ENCODE measurements at regions not wholly inside any gene's neighbourhood (a gene's known extent, or its start where the extent isn't known, plus 50 kb on each side); places are given as distances from the start of the nearest gene placed in this dataset.

DNA sequence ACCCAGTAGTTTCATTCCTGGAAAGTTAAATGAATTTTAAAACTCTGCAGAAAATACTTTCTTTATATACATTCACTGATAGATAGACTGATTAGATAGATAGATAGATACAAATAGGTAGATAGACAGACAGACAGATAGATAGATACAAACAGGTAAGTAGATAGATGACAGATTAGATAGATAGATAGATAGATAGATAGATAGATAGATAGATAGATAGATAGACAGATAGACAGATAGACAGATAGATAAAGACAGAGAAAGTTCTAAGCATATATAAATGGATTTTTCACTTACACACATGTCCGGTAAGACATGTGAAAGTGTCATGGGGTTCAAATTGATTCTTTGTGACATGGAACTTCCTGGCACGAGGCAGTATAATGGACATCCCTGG is 349.7 kb downstream of the CDK5RAP2 start:
- H3K27me3 ChIP-seq (replicated peaks in 1 of 7) = no peaks in the 10 kb centered on the region
- WGBS, 5 donors = 72 to 84% (median 75%) methylated on average over 2 of the region's 2 CpGs
- H3K4me1 ChIP-seq = no peaks in the 10 kb centered on the region
- no peak overlapping the region for H3K4me3 ChIP-seq
- no peak for TF ChIP-seq CTCF (IDR thresholded peaks at IDR 0.05 in 8 of 11, conservative IDR thresholded peaks at IDR 0.05 in 3 of 11)
- H3K36me3 ChIP-seq = no peaks in the 10 kb centered on the region
- H3K27ac ChIP-seq = no peak overlapping the region
- intact Hi-C loops (cut with DNase I; ENCODE audit: low total_unique reads) = no loop called here
- H3K9me3 ChIP-seq = no peaks in the 10 kb centered on the region
- DNase-seq = no peak

GRCh38 chr9:120221844-120222243 is 358.1 kb downstream of the CDK5RAP2 start:
- WGBS, 5 donors = 19 to 53% (median 38%) methylated on average over 3 of the region's 3 CpGs
- no peak overlapping the region for H3K4me3 ChIP-seq
- TF ChIP-seq CTCF (IDR thresholded peaks at IDR 0.05 in 8 of 11, conservative IDR thresholded peaks at IDR 0.05 in 3 of 11) = no peak
- TF ChIP-seq POLR2AphosphoS5 (IDR thresholded peaks at IDR 0.05) = no peak
- no peak for TF ChIP-seq POLR2A (IDR thresholded peaks at IDR 0.05)
- no peak for DNase-seq
- intact Hi-C loops (cut with DNase I; ENCODE audit: low total_unique reads) = no loop called here
- H3K36me3 ChIP-seq = no peaks in the 10 kb centered on the region
- H3K9me3 ChIP-seq = no peaks in the 10 kb centered on the region
- H3K4me1 ChIP-seq = no peaks in the 10 kb centered on the region
- H3K27ac ChIP-seq = no peak overlapping the region
- peaks cover 0 to 7% (median 0%) of the 10 kb centered on the region in 7 donors for H3K27me3 ChIP-seq (replicated peaks in 1 of 7)

DNA sequence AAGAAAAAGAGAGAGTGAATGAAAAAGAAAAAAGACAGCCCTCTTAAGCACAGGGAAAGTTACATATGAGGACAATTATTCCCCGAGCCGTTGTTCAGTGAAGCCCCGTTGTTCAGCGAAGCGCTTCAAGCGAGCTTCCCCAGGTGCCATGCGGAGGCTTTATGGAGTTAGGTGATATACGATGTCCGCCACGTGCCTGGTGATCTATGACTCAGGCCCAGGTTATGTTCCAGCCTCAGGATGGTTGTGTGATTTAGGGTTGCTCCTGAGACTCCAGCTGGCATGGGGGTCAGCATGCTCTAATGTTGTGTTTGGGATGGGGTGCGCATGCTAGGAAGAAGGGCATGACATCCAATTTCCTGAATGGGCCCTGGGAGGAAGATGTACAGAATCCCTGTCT is 365.6 kb downstream of the CDK5RAP2 start:
- intact Hi-C loops (cut with DNase I; ENCODE audit: low total_unique reads) = no loop called here
- no peaks in the 10 kb centered on the region for H3K9me3 ChIP-seq
- no peak overlapping the region for H3K27ac ChIP-seq
- H3K4me1 ChIP-seq = no peaks in the 10 kb centered on the region
- TF ChIP-seq POLR2A (IDR thresholded peaks at IDR 0.05) (no peak), POLR2AphosphoS5 (IDR thresholded peaks at IDR 0.05) (no peak), CTCF (IDR thresholded peaks at IDR 0.05 in 8 of 11, conservative IDR thresholded peaks at IDR 0.05 in 3 of 11) (no peak)
- no peak for DNase-seq
- H3K27me3 ChIP-seq (replicated peaks in 1 of 7) = no peaks in the 10 kb centered on the region
- no peaks in the 10 kb centered on the region for H3K36me3 ChIP-seq
- 81 to 85% (median 84%) methylated on average over 11 of the region's 11 CpGs for WGBS, 5 donors
- H3K4me3 ChIP-seq = no peak overlapping the region

DNA sequence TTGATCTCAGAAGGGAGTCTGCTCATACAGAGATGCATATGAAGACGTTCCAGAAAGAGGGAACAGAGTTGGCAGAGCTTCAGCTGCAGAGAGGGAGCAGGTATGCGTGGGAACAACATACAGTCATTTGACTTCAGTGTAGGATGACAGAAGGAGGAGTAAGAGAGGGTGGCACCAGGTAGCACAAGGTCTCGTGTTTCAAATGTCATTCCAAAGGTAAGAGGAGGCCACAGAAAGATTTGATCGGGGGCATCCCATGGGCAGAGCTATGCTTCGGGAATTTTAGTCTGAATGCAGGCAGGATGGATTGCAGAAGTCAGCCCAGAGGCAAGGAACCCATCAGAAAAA is 367.1 kb downstream of the CDK5RAP2 start:
- intact Hi-C loops (cut with DNase I; ENCODE audit: low total_unique reads) = no loop called here
- H3K36me3 ChIP-seq = no peaks in the 10 kb centered on the region
- no peak for TF ChIP-seq CTCF (IDR thresholded peaks at IDR 0.05 in 8 of 11, conservative IDR thresholded peaks at IDR 0.05 in 3 of 11)
- no peak for TF ChIP-seq POLR2A (IDR thresholded peaks at IDR 0.05)
- TF ChIP-seq POLR2AphosphoS5 (IDR thresholded peaks at IDR 0.05) = no peak
- no peaks in the 10 kb centered on the region for H3K9me3 ChIP-seq
- WGBS, 5 donors = 53 to 63% (median 59%) methylated on average over 5 of the region's 5 CpGs
- no peaks in the 10 kb centered on the region for H3K27me3 ChIP-seq (replicated peaks in 1 of 7)
- no peak overlapping the region for H3K4me3 ChIP-seq
- no peak overlapping the region for H3K27ac ChIP-seq
- no peaks in the 10 kb centered on the region for H3K4me1 ChIP-seq
- DNase-seq = no peak

Data from spleen (tissue), 11 donors.